OCI-LY3 (cell line): ENCODE measurements at regions not wholly inside any gene's neighbourhood (a gene's known extent, or its start where the extent isn't known, plus 50 kb on each side); places are given as distances from the start of the nearest gene placed in this dataset.

ENCODE experiments used
- CTCF ChIP-seq: fragments of 200-600, 300-600 bp; sonication (generic); IDR thresholded peaks from 2 replicates; pipeline ENCODE4 v1.5.1; 2014; ENCODE audit warnings: antibody characterized with exemption, low read length, low read depth
- EZH2phosphoT487 ChIP-seq: fragments of 200-600 bp; shearing (Covaris generic); IDR thresholded peaks from 2 replicates; pipeline ENCODE4 v1.6.1; 2018; ENCODE audit warnings: antibody characterized with exemption, mixed run types, low read depth

DNA sequence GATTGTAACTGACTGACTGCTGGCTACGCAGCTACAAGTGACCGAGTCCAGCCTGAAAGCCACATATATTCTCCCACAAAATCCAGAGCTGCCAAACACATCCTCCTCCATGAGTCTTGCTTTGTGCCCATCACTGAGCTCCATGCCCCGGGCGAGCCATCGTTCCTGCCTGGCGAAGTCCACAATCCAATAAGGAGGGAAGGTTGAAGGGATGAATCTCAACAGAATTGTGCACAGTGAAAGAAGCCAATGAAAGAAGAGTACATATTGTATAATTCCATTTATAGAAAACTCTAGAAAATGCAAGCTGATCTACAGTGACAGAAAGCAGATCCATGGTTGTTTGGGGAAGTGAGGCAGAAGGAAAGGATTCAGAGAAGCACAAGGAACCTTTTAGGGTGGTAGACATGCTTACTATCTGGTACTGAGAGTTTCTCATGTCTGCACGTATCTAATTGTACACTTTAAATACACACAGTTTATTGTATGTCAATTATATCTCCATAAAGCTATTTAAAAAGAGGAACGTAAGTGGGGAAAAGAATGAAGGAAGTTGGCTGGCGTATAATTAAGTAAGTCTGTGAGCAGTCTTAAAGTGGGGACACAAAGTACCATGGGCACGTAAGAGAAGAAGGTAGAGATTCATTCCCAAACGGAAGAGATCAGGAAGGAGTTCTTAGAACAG, 115.9 kb upstream of the JUN start:
- TF ChIP-seq CTCF: no peak
- no peak for TF ChIP-seq EZH2phosphoT487
